HG03045 (cell line): ENCODE measurements at regions not wholly inside any gene's neighbourhood (a gene's known extent, or its start where the extent isn't known, plus 50 kb on each side); places are given as distances from the start of the nearest gene placed in this dataset.
"Not testable (repeated sequence)": the region's sequence is repeated elsewhere in the genome, so short reads cannot be mapped to it uniquely, and the experiment has no call there.

Experiments
- ATAC-seq: cut with Tn5 transposase; IDR thresholded peaks from one replicate; pipeline ENCODE4 v1.9.1; 2021; ENCODE audit warnings: mild to moderate bottlenecking, moderate library complexity; ENCODE audit not compliant: unreplicated experiment

DNA sequence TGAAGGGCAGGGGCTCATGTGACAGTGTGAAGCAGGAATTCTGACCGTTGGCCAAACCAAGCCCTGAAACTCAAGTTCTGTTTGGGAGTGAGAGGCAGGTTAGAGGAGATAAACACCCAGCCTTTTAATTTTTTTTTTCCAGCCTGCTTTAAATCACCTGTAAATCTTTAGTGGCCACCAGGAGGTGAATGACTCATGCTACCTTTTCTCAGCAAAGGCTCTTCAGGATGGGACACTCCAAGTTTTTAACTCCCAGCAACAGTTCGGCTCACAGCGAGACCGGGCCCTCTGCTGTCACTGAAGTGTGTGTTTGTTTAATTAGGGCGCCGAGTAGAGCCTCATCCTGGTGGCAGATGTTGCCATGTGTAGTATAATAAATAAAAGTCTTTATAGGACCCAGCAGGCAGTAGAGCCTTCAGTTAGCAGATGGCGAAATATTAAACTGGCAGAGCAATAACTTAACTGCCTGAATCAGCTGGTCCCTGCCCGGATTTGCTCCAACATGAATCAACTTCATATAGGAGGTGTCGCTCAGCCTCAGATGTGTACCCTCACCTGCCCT, 180.3 kb downstream of the NPIPA7 start:
- ATAC-seq: not testable (repeated sequence)

DNA sequence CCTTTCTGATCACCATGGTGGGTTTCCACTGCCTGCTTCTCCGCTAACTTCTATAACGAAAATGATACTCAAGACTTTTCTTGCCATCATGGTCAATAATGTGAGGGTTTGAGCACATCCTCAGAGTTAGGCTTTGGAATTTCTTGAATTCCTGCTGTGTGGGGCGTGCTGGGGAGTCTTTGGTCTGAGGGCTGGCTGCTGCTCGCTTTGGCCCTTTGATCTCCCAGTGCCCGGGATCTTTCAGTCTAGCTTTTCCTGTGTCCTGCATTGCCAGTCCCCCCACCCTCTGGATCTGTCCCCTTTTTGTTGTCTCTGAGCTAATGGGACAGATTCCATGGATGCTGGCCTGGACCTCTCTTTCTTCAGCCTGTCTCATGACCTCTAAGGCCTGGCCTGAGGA, 182.6 kb downstream of the NPIPA7 start:
- ATAC-seq: not testable (repeated sequence)

DNA sequence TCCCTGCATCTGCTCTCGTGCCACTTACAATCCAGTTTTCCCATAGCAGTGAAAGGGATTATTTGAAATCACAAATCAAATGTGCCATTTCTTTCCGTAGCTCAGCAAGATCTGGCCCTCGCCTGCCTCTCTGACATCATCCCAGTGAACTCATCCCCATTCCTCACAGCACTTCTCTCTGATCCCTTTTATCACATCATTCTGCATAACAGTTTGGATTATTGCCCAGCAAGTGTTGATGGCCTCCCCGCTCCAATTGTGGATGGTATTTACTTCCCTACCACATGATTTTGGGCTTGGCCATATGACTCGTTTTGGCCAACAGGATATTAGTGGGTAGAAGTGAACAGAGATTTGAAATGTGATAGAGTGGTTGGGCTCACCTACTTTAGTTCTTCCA, 185.0 kb downstream of the NPIPA7 start:
- not testable (repeated sequence) for ATAC-seq

DNA sequence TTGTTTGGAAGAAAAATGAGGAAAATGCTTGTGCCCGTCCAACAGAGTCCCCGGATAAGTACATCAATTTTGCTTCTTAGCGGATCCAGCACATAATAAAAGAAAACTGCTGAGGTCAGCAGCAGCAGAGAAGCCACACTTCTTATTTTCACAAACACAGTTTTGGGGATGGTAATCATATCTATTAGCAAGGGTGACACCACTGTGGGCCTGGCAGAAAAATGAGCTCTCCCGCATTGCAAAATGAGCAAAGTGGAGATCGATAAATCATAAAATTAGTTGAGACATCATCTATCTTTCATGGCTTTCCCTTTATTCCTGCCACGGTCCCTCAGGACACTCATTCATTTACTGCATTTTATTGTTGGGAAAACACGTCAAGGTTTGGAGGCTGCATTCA, 186.4 kb downstream of the NPIPA7 start:
- not testable (repeated sequence) for ATAC-seq

DNA sequence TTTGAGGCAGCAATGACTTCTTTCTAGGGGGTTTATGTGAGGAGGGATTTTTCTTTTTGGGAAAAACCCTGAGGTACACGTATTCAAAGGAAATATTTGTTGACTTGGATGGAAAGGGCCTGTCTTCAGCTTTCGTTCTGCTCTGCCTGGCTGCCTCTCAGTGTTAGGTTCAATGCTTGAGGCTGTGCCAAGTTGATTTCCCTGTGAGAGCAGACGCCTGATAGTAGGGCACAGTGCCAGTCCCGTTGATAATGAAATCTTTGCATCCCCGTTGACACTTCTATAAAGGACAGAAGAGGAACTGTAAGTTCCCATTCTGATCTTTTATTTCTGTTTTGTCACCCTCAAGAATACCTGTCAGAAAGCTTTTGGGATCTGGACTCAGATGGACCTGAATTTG, 191.1 kb downstream of the NPIPA7 start:
- not testable (repeated sequence) for ATAC-seq

DNA sequence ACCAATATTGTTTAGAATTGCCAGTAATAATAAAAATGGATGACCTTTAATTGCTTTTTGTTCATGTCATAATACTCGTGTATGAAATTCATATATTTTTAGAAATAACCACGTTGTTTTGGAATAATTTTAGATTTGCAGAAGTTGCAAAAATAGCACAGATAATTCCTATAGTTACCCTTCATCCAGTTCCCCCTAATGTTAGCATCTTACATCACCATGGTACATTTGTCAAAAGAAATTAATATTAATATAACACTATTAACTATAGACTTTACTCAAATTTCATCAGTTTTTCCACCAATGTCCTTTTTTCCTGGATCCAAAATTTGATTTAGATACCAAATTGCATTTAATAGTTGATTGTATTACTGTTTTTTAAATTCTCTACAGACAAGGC, 191.9 kb downstream of the NPIPA7 start:
- ATAC-seq: not testable (repeated sequence)

DNA sequence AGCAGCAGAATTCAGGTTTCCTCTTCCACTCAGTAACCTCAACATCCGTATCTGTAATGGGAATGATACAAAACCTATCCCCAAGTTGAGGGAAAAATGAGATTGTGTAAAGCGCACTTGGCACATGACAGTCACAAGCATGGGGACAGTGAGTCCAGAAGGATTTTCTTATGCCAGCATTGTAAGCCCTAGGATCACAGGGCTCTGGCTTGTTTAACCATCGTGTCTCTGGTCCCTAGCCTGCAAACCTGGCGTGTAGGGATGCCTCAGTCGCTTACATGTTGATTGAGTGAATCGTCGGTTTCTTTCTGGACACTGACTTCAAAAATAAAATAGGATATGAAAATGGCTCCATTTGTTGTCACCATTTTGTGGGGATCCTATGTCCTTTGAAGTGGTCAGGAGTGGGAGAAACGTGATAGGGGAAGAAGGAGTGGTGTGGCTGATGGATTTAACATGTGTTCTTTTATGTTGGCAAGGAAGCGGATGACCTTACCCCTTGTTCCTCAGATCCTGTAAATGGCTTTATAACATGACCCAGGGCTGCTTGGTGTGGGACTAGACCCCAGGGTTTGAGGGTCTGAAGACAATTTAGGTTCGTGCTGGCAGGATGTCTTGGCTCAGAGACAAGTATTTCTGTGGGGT, 193.3 kb downstream of the NPIPA7 start:
- not testable (repeated sequence) for ATAC-seq

DNA sequence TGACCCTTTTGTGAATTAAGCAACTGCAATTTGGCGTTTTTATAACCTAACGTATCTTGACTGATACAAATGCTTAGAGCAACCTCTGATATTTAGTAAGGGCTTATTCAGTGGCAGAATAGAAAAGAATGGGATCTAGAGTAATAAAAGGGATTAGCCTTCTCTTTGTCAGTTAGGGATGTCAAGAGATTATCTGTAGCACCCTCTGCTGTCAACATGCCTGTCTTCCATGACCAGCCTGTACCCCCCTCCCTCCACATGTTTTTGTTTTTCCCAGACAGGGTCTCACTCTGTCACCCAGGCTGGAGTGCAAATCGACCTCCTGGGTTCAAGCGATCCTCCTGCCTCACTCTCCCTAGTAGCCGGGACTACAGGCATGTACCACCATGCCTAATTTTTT, 198.1 kb downstream of the NPIPA7 start:
- ATAC-seq: not testable (repeated sequence)

DNA sequence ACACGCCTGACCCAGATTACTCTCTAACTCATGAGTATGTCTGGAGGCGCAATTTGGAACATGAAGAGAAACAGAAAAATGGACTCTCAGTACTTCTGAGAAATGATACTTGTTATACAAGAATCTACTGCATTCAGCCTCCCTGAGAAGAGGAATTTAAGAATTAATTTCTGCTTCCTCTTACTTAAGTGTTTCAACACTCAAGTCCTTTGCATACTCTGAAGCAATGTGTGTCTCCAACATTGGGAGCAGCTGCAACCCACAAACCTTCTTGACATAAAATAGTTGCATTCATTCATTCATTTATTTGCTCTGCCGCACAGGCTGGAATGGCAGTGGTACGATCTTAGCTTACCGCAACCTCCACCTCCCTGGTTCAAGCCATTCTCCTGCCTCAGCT, 199.8 kb downstream of the NPIPA7 start:
- ATAC-seq: no peak

DNA sequence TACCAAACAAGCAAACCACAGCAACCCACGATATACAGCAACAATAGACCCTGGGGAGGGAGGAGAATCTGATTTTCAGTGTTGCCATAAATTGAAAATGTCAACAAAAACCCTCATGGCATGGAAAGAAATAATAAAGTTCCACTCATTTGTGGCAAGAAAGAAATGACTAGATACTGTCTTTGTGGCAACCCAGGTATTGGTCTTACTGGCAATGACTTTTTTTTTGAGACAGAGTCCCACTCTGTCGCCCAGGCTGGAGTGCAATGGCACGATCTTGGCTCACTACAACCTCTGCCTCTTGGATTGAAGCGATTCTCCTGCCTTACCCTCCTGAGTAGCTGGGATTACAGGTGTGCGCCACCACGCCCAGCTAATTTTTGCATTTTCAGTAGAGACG, 204.0 kb downstream of the NPIPA7 start:
- not testable (repeated sequence) for ATAC-seq

DNA sequence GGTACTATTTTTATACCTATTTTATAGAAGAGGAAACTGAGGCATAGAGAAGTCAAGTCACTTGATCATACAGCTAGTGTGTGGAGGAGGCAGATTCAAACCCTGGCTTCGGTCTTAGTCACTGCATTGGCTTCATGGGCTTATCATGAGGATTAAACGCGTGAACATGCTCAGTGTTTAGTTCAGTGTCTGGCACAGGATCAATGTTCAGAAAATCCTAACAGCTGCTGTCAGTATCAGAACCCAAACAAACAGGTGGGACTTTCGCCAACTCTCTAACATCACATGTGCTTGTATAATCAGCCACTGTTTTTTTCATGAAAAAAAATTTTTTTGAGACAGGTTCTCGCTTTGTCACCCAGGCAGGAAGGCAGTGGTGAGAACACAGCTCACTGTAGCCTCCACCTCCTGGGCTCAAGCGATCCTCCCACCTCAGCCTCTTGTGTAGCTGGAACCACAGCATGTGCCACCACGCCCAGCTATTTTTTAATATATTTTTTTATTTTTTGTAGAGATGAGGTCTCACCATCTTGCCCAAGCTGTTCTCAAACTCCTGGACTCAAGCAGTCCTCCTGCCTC, 207.2 kb downstream of the NPIPA7 start:
- ATAC-seq: not testable (repeated sequence)

DNA sequence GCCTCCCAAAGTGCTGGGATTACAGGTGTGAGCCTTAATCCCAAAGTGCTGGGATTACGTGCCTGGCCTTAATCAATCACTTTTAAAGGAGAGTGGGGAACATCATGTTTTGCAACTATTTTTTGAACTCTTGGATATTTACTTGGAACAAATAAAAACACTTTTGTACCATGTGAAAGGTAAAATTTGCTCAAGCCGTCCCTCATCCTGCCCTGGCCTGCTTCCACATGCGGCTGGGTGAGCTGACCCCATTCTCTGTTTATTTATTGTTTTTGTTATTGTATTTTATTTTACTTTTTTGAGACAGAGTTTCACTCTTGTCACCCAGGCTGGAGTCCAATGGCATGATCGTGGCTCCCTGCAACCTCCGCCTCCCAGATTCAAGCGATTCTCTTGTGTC, 208.0 kb downstream of the NPIPA7 start:
- not testable (repeated sequence) for ATAC-seq

DNA sequence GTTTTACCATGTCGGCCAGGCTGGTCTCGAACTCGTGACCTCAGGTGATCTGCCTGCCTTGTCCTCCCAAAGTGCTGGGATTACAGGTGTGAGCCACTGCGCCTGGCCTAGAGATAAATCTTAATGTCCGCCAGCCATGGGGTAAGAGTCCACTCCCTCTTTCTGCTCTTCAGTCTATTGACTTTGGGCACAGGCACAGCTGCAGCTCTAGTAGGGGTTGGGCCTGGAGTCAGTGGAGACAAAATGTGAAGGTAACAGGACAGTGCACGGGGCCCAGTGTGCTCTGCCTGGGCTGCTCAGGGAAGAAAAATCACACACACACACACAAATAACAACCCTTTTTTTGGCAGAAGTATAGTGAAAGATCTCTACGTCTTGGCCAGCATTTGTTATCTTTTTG, 209.5 kb downstream of the NPIPA7 start:
- not testable (repeated sequence) for ATAC-seq

DNA sequence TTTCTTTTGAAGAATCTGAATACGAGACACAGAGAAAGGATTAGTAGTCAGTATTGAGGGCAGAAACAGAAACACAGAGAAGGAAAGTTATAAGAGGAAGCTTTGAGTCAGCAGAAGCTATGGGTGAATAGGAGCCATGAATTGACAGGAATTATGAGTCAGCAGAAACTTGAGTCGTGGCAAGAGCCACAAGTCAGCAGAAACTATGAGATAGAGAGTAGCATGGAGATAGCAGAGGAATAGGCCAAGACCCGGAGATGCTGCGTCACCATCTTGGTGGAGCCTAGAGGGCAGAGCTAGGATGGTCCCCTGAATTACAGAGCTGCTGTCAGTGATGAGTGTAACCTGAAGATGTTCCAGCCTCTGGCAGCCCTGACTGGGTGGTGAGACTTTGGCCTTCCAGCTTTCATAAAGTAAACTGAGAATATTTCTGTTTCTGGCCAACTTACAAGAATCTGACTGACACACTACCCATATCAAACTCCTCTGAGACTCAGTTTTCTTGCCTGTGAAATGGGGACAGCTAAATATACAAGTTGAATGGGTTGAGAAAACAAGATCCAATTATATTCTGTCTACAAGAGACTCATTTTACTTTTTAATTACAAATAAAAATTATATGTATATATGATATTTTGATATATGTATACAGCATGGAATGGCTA, 211.8 kb downstream of the NPIPA7 start:
- ATAC-seq: not testable (repeated sequence)

DNA sequence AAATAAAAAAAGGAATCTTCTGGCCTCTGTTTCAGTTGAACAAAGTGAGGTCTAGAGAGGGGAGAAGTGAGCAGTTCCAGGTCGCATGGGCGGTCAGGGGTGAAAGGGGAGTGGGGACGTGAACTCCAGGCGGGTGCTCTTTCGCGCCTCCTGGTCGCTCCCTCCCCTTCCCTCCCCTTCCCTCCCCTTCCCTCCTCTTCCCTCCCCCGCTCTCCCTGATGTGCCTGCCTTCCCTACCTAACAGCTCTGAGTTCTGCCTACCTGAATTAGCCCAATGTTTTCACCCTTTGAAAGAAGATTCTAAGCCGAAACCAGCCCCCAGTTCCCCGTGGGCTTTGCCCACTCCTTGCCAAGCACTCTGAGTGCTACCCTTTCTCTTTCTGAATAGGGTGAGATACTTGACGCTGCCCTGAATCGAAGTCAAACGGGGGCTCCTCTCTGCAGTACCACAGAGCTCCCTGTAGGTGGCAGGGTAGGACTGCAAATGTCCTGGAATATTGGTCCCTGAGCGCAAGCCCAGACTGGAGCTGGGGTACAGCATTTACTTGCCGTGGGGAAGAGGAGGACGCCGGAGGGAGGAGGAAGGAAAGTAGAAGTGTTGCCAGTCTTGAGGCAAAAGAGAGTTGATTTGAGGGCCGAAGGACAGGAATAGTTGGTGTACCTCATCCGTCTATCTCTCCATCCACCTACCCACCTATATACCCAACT, 214.4 kb downstream of the NPIPA7 start:
- ATAC-seq: not testable (repeated sequence)

DNA sequence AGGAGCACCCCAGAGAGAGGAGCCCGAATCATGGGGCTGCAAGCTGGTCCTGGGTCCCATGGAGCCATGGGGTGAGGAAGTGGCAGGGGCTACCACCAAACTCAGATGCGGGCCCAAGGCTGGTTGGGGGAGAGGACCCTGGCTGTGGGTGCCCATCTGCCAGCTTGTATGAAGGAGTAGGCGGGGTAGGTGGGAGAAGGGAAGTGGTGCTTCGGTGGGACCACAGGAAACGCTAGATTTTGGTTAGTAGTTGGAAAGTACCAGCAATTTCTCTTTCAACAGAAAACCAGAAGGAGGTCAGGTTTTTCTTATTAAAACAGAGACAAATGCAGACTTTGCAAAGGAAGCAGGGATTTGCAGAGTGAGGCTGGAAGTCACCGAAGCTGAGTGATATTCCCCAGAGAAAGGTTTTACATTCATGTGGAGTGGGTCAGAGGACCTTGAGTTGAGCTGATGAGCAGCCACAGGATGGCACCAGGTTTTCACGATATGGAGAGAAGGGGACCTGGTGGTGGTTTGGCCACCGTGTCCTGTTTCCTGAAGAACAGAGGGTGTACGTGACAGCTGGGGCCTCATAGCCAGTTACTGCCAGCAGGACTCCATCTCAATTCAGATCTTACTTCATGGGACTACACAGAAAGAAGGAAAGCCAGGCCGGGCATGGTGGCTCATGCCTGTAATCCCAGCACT, 216.2 kb downstream of the NPIPA7 start:
- not testable (repeated sequence) for ATAC-seq

DNA sequence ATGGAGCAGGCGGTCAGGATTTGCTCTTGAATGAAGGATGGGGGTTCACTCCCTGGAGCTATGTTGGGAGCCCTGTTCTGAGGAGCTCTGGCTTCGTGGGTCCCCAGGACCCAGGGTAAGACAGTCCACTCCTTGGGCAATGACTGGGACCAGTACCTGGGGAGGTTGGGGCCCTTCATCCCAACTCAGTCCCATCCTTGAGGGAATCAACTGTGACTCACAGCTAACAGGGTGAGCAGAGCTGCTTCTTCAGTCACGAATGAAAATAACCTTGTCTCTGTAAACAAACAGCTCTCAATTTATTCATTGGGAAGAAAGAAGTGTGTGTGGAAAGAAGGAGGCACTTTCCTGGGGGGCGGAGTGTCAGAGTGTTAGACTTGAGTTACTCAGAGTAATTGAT, 222.3 kb downstream of the NPIPA7 start:
- not testable (repeated sequence) for ATAC-seq

DNA sequence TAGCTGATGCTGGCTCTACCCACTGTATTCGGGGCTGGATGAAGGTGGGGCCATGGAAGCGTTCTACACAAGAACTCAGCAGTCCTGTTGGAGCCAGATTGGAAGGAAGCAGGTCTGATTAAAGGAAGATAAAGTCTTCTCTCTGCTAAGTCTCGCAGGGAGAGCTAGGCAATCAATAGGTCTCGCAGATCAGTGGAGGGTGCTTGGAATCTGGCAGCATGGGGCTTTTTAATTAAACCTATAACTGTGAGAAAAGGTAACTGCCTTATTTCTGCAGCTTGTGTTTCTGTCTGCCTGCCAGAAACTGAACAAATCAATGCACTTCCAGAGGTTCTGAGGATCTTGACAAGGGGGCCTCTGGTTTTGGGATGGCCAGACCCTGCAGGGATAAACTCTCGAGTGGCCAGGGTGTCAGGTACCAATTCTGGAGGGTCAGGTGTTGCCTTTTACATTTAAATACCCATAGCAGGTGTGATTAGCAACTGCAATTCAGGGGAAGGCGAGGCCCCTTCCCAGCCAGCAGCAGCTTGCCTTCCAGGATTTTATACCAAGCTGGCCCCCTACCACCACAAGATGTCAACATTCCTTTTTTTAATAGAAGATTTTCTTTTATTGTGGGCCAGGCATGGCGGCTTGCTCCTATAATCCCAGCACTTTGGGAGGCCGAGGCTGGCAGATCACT, 228.6 kb downstream of the NPIPA7 start:
- ATAC-seq: not testable (repeated sequence)

DNA sequence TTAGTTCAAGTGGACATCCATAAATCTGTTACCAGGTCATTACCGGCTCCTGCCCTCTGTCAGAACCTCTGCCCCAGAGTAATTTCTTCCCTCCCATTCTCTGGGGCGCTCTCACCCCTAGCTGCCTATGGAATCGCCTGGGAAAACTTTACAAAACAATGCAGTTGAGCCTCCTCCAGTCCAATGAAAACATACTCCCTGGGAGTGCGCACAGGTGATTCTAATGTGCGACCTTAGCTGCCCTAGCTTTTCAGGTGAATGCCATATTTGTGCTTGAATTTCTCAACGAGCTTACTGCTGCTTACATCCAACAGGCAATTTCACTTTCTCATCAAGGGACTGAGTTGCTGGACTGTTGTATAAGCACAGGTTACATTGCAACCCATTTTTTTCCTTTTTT, 230.7 kb downstream of the NPIPA7 start:
- ATAC-seq: not testable (repeated sequence)

DNA sequence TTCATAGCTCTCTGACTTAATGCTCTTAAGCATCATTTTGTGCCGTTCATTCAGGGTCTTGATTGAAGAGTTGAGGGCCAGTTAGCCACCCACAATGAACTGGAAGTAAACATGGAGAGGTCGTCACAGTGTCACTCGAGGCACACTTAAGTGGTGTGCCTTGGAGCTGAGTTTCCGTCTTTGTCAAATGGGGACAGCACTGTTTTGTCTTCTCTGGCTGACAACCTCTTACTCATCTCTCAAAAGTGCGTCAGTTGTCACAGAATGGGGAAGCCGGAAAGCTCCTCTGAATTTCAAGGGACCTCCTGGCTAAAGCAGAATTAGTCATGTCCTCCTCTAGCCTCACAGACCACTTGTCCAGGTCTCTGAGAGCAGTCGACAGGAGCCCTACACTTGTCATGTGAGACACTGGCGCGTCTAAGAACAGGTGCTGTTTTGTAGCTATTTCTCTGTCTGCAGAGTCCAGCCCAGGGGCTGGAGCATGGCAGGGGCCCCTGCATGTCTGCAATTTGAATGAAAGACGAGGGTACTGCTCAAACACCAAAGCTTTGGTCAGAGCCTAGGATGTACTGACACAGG, 231.5 kb downstream of the NPIPA7 start:
- not testable (repeated sequence) for ATAC-seq
